ENCODE measurements at regions not wholly inside any gene's neighbourhood (a gene's known extent, or its start where the extent isn't known, plus 50 kb on each side); places are given as distances from the start of the nearest gene placed in this dataset.

DNA sequence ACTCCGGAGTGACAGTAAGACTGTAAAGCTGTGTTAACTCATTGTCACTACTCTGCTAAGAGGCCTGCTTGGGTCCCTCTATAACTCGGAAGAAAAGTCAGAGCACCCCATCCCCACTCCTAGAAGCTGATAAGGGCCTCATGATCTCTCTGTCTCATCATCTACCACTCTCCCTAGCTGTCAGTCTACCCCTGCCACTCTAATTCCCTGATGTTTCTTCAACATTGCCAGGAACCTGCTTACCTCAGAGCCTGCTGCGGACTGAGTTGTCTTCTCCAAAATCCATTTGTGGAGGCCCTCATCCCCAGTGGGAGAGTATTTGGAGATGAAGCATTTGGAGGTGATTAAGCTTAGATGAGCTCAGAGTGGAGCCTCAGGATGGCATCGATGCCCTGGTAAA lies 1092.2 kb downstream of the TBC1D22A start:
- TF ChIP-seq ZFP3 (CRISPR knock-in tag; IDR thresholded peaks at IDR 0.05) = no peak
- no peak for TF ChIP-seq ZNF565 (CRISPR knock-in tag; conservative IDR thresholded peaks at IDR 0.05; ENCODE audit: low read depth)
- no peak for TF ChIP-seq CSDC2 (CRISPR knock-in tag; IDR thresholded peaks at IDR 0.05)
- TF ChIP-seq, protein P1, sequence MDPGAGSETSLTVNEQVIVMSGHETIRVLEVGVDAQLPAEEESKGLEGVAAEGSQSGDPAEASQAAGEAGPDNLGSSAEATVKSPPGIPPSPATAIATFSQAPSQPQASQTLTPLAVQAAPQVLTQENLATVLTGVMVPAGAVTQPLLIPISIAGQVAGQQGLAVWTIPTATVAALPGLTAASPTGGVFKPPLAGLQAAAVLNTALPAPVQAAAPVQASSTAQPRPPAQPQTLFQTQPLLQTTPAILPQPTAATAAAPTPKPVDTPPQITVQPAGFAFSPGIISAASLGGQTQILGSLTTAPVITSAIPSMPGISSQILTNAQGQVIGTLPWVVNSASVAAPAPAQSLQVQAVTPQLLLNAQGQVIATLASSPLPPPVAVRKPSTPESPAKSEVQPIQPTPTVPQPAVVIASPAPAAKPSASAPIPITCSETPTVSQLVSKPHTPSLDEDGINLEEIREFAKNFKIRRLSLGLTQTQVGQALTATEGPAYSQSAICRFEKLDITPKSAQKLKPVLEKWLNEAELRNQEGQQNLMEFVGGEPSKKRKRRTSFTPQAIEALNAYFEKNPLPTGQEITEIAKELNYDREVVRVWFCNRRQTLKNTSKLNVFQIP (CRISPR knock-in tag; IDR thresholded peaks at IDR 0.05; ENCODE audit: borderline replicate concordance, low read depth) = no peak
- TF ChIP-seq ARNTL (CRISPR knock-in tag; IDR thresholded peaks at IDR 0.05; ENCODE audit: borderline replicate concordance, low read depth) = no peak
- TF ChIP-seq ZNF70 (CRISPR knock-in tag; IDR thresholded peaks at IDR 0.05) = no peak
- TF ChIP-seq, protein P2, sequence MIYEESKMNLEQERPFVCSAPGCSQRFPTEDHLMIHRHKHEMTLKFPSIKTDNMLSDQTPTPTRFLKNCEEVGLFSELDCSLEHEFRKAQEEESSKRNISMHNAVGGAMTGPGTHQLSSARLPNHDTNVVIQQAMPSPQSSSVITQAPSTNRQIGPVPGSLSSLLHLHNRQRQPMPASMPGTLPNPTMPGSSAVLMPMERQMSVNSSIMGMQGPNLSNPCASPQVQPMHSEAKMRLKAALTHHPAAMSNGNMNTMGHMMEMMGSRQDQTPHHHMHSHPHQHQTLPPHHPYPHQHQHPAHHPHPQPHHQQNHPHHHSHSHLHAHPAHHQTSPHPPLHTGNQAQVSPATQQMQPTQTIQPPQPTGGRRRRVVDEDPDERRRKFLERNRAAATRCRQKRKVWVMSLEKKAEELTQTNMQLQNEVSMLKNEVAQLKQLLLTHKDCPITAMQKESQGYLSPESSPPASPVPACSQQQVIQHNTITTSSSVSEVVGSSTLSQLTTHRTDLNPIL (CRISPR knock-in tag; IDR thresholded peaks at IDR 0.05; ENCODE audit: low read depth) = no peak
- no peak for TF ChIP-seq RARB (CRISPR knock-in tag; IDR thresholded peaks at IDR 0.05)
- no peak for TF ChIP-seq SNAI2 (CRISPR knock-in tag; IDR thresholded peaks at IDR 0.05)
- no peak for TF ChIP-seq TCF4 (CRISPR knock-in tag; IDR thresholded peaks at IDR 0.05; ENCODE audit: borderline replicate concordance)
- no peak for TF ChIP-seq ZC3H10 (CRISPR knock-in tag; IDR thresholded peaks at IDR 0.05)
- TF ChIP-seq TOX (CRISPR knock-in tag; IDR thresholded peaks at IDR 0.05; ENCODE audit: borderline replicate concordance) = no peak
- ATAC-seq = no peak

DNA sequence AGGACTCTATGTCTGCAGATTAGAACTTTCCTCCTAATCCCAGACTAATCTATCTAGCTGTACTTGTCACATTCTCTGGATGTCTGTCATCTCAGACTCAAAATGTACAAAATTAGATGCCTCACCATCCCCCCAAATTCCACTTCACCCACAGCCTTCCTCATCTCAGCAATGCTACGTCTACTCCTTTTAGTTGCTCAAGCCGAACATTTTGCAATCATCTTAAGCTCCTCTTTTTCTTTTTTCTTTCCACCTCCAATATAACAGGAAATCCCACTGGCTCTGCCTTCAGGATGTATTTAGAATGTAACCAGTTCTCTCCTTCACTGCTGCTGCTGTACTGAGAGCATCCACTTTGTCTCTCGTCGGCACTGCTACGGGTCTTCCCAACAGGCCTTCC lies 1091.8 kb downstream of the TBC1D22A start:
- ATAC-seq = no peak
- TF ChIP-seq, protein P2 (CRISPR knock-in tag; IDR thresholded peaks at IDR 0.05; ENCODE audit: low read depth) = no peak
- TF ChIP-seq ARNTL (CRISPR knock-in tag; IDR thresholded peaks at IDR 0.05; ENCODE audit: borderline replicate concordance, low read depth) = no peak
- no peak for TF ChIP-seq ISL1 (CRISPR knock-in tag; IDR thresholded peaks at IDR 0.05)
- TF ChIP-seq ESRRG (CRISPR knock-in tag; IDR thresholded peaks at IDR 0.05) = no peak
- TF ChIP-seq RARB (CRISPR knock-in tag; IDR thresholded peaks at IDR 0.05) = no peak
- no peak for TF ChIP-seq ZFP30 (CRISPR knock-in tag; IDR thresholded peaks at IDR 0.05)
- TF ChIP-seq ZC3H10 (CRISPR knock-in tag; IDR thresholded peaks at IDR 0.05) = no peak
- TF ChIP-seq, protein P3, sequence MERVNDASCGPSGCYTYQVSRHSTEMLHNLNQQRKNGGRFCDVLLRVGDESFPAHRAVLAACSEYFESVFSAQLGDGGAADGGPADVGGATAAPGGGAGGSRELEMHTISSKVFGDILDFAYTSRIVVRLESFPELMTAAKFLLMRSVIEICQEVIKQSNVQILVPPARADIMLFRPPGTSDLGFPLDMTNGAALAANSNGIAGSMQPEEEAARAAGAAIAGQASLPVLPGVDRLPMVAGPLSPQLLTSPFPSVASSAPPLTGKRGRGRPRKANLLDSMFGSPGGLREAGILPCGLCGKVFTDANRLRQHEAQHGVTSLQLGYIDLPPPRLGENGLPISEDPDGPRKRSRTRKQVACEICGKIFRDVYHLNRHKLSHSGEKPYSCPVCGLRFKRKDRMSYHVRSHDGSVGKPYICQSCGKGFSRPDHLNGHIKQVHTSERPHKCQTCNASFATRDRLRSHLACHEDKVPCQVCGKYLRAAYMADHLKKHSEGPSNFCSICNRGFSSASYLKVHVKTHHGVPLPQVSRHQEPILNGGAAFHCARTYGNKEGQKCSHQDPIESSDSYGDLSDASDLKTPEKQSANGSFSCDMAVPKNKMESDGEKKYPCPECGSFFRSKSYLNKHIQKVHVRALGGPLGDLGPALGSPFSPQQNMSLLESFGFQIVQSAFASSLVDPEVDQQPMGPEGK (CRISPR knock-in tag; IDR thresholded peaks at IDR 0.05; ENCODE audit: borderline replicate concordance) = no peak

DNA sequence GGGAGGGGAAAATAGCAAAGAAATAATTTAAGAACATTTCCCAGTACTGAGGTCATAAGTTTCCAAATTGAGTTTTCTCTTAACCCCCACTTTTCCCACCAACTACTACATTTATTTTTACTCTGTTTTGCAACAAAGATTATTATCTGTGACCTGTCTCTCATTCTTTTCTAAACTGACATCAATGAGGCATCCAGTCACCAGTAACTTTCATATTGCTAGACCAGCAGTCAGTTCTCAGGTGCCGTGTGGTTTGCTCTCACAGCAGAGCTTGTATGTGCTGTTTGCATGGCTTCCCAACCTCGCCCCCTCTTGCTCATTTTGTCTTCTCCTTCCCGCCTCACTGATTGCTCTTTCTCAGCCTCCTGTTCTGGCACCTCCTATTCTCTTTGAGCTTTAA lies 1091.3 kb downstream of the TBC1D22A start:
- ATAC-seq = no peak
- no peak for TF ChIP-seq ZFP3 (CRISPR knock-in tag; IDR thresholded peaks at IDR 0.05)
- TF ChIP-seq ARNTL (CRISPR knock-in tag; IDR thresholded peaks at IDR 0.05; ENCODE audit: borderline replicate concordance, low read depth) = no peak
- TF ChIP-seq, protein P4, sequence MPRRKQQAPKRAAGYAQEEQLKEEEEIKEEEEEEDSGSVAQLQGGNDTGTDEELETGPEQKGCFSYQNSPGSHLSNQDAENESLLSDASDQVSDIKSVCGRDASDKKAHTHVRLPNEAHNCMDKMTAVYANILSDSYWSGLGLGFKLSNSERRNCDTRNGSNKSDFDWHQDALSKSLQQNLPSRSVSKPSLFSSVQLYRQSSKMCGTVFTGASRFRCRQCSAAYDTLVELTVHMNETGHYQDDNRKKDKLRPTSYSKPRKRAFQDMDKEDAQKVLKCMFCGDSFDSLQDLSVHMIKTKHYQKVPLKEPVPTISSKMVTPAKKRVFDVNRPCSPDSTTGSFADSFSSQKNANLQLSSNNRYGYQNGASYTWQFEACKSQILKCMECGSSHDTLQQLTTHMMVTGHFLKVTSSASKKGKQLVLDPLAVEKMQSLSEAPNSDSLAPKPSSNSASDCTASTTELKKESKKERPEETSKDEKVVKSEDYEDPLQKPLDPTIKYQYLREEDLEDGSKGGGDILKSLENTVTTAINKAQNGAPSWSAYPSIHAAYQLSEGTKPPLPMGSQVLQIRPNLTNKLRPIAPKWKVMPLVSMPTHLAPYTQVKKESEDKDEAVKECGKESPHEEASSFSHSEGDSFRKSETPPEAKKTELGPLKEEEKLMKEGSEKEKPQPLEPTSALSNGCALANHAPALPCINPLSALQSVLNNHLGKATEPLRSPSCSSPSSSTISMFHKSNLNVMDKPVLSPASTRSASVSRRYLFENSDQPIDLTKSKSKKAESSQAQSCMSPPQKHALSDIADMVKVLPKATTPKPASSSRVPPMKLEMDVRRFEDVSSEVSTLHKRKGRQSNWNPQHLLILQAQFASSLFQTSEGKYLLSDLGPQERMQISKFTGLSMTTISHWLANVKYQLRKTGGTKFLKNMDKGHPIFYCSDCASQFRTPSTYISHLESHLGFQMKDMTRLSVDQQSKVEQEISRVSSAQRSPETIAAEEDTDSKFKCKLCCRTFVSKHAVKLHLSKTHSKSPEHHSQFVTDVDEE (CRISPR knock-in tag; IDR thresholded peaks at IDR 0.05) = no peak
- no peak for TF ChIP-seq ZC3H10 (CRISPR knock-in tag; IDR thresholded peaks at IDR 0.05)
- TF ChIP-seq, protein P2 (CRISPR knock-in tag; IDR thresholded peaks at IDR 0.05; ENCODE audit: low read depth) = no peak
- no peak for TF ChIP-seq ZFP30 (CRISPR knock-in tag; IDR thresholded peaks at IDR 0.05)
- TF ChIP-seq, protein P3 (CRISPR knock-in tag; IDR thresholded peaks at IDR 0.05; ENCODE audit: borderline replicate concordance) = no peak
- no peak for TF ChIP-seq BACH2 (CRISPR knock-in tag; IDR thresholded peaks at IDR 0.05; ENCODE audit: borderline replicate concordance)
- TF ChIP-seq ZNF565 (CRISPR knock-in tag; conservative IDR thresholded peaks at IDR 0.05; ENCODE audit: low read depth) = no peak
- no peak for TF ChIP-seq ZNF70 (CRISPR knock-in tag; IDR thresholded peaks at IDR 0.05)
- no peak for TF ChIP-seq CSDC2 (CRISPR knock-in tag; IDR thresholded peaks at IDR 0.05)
- no peak for TF ChIP-seq TOX (CRISPR knock-in tag; IDR thresholded peaks at IDR 0.05; ENCODE audit: borderline replicate concordance)
- TF ChIP-seq OSR1 (CRISPR knock-in tag; IDR thresholded peaks at IDR 0.05) = no peak

All from SK-N-SH treated with all-trans-retinoic acid at 6 μM for 48 hours (cell line).